SK-N-MC (cell line): ENCODE measurements at regions not wholly inside any gene's neighbourhood (a gene's known extent, or its start where the extent isn't known, plus 50 kb on each side); places are given as distances from the start of the nearest gene placed in this dataset.
"Not testable (repeated sequence)": the region's sequence is repeated elsewhere in the genome, so short reads cannot be mapped to it uniquely, and the experiment has no call there.

Experiments used
- DNase-seq: peaks from one replicate; pipeline ENCODE4 v3.0.0-alpha.2; 2011; ENCODE audit warnings: low read depth, low spot score
- H3K27ac ChIP-seq: fragments of 200-600 bp; sonication (generic); 2 replicates; pipeline ENCODE4 v1.5.1; 2016; ENCODE audit warnings: mixed run types
- H3K36me3 ChIP-seq: fragments of 200-600 bp; sonication (generic); 2 replicates; pipeline ENCODE4 v1.6.1; 2017; ENCODE audit warnings: antibody characterized with exemption, low read length, mixed read lengths; ENCODE audit not compliant: insufficient read depth
- H3K4me3 ChIP-seq: fragments of 200-600 bp; sonication (generic); 2 replicates; pipeline ENCODE4 v1.5.1; 2016
- H3K9ac ChIP-seq: fragments of 200-600 bp; sonication (generic); 2 replicates; pipeline ENCODE4 v1.8.0; 2017; ENCODE audit warnings: mixed run types, mixed read lengths; ENCODE audit not compliant: insufficient read length
- H3K9me3 ChIP-seq: fragments of 200-600 bp; sonication (generic); 2 replicates; pipeline ENCODE4 v1.6.1; 2017; ENCODE audit warnings: low read depth, mild to moderate bottlenecking, antibody characterized with exemption, low read length, moderate library complexity, mixed read lengths
- EZH2 ChIP-seq: fragments of 200-600 bp; sonication (generic); IDR thresholded peaks from one replicate; pipeline ENCODE4 v1.6.1; 2017; ENCODE audit warnings: antibody characterized with exemption
- FOXP2 ChIP-seq: optimal IDR thresholded peaks from 2 replicates; pipeline ENCODE3; 2011; ENCODE audit warnings: mild to moderate bottlenecking, moderate library complexity; ENCODE audit not compliant: insufficient read depth; ENCODE audit errors: extremely low read length, control extremely low read depth
- POLR2AphosphoS5 ChIP-seq: IDR thresholded peaks from 2 replicates; pipeline ENCODE4 v1.6.1; 2012; ENCODE audit warnings: mild to moderate bottlenecking, low read depth, low read length, borderline replicate concordance

GRCh38 chr14:59126714-59127436 lies 61.6 kb upstream of the DAAM1 start:
- TF ChIP-seq EZH2 = no peak
- TF ChIP-seq POLR2AphosphoS5 = no peak
- no peak for TF ChIP-seq FOXP2
- peak; percentile 28 for DNase-seq
- H3K9me3 ChIP-seq = no peaks in the 10 kb centered on the region
- H3K36me3 ChIP-seq = no peaks in the 10 kb centered on the region
- H3K27ac ChIP-seq = no peak overlapping the region
- H3K9ac ChIP-seq = no peak overlapping the region
- no peak overlapping the region for H3K4me3 ChIP-seq

GRCh38 chr14:59127437-59127732 lies 61.1 kb upstream of the DAAM1 start:
- H3K9me3 ChIP-seq = no peaks in the 10 kb centered on the region
- H3K9ac ChIP-seq = no peak overlapping the region
- H3K27ac ChIP-seq = no peak overlapping the region
- no peaks in the 10 kb centered on the region for H3K36me3 ChIP-seq
- TF ChIP-seq FOXP2 (no peak), POLR2AphosphoS5 (no peak), EZH2 (no peak)
- no peak for DNase-seq
- no peak overlapping the region for H3K4me3 ChIP-seq

- no peak for DNase-seq
- no peak overlapping the region for H3K4me3 ChIP-seq
- TF ChIP-seq EZH2 = no peak
- TF ChIP-seq POLR2AphosphoS5 = no peak
- TF ChIP-seq FOXP2 = no peak
- H3K9ac ChIP-seq = no peak overlapping the region
- no peak overlapping the region for H3K27ac ChIP-seq
- no peaks in the 10 kb centered on the region for H3K36me3 ChIP-seq
- H3K9me3 ChIP-seq = no peaks in the 10 kb centered on the region
Measured at GRCh38 chr14:59130462-59130861, 58.0 kb upstream of the DAAM1 start.

- DNase-seq = no peak
- no peaks in the 10 kb centered on the region for H3K36me3 ChIP-seq
- no peak overlapping the region for H3K27ac ChIP-seq
- H3K9me3 ChIP-seq = no peaks in the 10 kb centered on the region
- H3K9ac ChIP-seq = no peak overlapping the region
- H3K4me3 ChIP-seq = no peak overlapping the region
- TF ChIP-seq FOXP2 (no peak), POLR2AphosphoS5 (no peak), EZH2 (no peak)
Measured at GRCh38 chr14:59131938-59132795, 56.3 kb upstream of the DAAM1 start.

GRCh38 chr14:59132796-59133494 lies 55.5 kb upstream of the DAAM1 start:
- DNase-seq = no peak
- no peak for TF ChIP-seq POLR2AphosphoS5
- no peak for TF ChIP-seq FOXP2
- no peak for TF ChIP-seq EZH2
- Histone ChIP-seq H3K9me3 (no peaks in the 10 kb centered on the region), H3K9ac (no peak overlapping the region), H3K36me3 (no peaks in the 10 kb centered on the region), H3K27ac (no peak overlapping the region), H3K4me3 (no peak overlapping the region)

GRCh38 chr14:59133709-59134108 lies 54.8 kb upstream of the DAAM1 start:
- Histone ChIP-seq H3K36me3 (no peaks in the 10 kb centered on the region), H3K4me3 (no peak overlapping the region), H3K27ac (no peak overlapping the region), H3K9me3 (no peaks in the 10 kb centered on the region), H3K9ac (no peak overlapping the region)
- TF ChIP-seq FOXP2 (no peak), EZH2 (no peak), POLR2AphosphoS5 (no peak)
- no peak for DNase-seq

- Histone ChIP-seq H3K27ac (no peak overlapping the region), H3K9me3 (no peaks in the 10 kb centered on the region), H3K4me3 (no peak overlapping the region), H3K9ac (no peak overlapping the region), H3K36me3 (no peaks in the 10 kb centered on the region)
- no peak for DNase-seq
- TF ChIP-seq FOXP2 = no peak
- TF ChIP-seq POLR2AphosphoS5 = no peak
- TF ChIP-seq EZH2 = no peak
Measured at GRCh38 chr14:59134307-59134706, 54.2 kb upstream of the DAAM1 start.

- no peaks in the 10 kb centered on the region for H3K9me3 ChIP-seq
- H3K36me3 ChIP-seq = no peaks in the 10 kb centered on the region
- no peak overlapping the region for H3K9ac ChIP-seq
- H3K4me3 ChIP-seq = no peak overlapping the region
- DNase-seq = no peak
- no peak overlapping the region for H3K27ac ChIP-seq
- TF ChIP-seq POLR2AphosphoS5 (no peak), EZH2 (no peak), FOXP2 (no peak)
Measured at GRCh38 chr14:59137256-59137655, 51.2 kb upstream of the DAAM1 start.

GRCh38 chr14:59138576-59138975 lies 49.9 kb upstream of the DAAM1 start:
- not testable (repeated sequence) for H3K27ac ChIP-seq, DNase-seq, H3K9ac ChIP-seq, H3K9me3 ChIP-seq, H3K4me3 ChIP-seq, H3K36me3 ChIP-seq
